ENCODE measurements at regions not wholly inside any gene's neighbourhood (a gene's known extent, or its start where the extent isn't known, plus 50 kb on each side); places are given as distances from the start of the nearest gene placed in this dataset.

- TF ChIP-seq, protein P1, sequence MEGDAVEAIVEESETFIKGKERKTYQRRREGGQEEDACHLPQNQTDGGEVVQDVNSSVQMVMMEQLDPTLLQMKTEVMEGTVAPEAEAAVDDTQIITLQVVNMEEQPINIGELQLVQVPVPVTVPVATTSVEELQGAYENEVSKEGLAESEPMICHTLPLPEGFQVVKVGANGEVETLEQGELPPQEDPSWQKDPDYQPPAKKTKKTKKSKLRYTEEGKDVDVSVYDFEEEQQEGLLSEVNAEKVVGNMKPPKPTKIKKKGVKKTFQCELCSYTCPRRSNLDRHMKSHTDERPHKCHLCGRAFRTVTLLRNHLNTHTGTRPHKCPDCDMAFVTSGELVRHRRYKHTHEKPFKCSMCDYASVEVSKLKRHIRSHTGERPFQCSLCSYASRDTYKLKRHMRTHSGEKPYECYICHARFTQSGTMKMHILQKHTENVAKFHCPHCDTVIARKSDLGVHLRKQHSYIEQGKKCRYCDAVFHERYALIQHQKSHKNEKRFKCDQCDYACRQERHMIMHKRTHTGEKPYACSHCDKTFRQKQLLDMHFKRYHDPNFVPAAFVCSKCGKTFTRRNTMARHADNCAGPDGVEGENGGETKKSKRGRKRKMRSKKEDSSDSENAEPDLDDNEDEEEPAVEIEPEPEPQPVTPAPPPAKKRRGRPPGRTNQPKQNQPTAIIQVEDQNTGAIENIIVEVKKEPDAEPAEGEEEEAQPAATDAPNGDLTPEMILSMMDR (IDR thresholded peaks at IDR 0.05), result peak; percentile 59
- TF ChIP-seq HOXB13 (CRISPR knock-in tag; IDR thresholded peaks at IDR 0.05; ENCODE audit: low read depth), result no peak
- no peak for TF ChIP-seq POLR2A (IDR thresholded peaks at IDR 0.05; ENCODE audit: low read length)
- TF ChIP-seq JUN (IDR thresholded peaks at IDR 0.05), result no peak
- TF ChIP-seq RAD21 (conservative IDR thresholded peaks at IDR 0.05 in 1 of 2, IDR thresholded peaks at IDR 0.05 in 1 of 2), result peak; percentile 59 to 62
- TF ChIP-seq MYC (IDR thresholded peaks at IDR 0.05; ENCODE audit: borderline replicate concordance, low read length), result no peak
These were observed 534.7 kb downstream of the CDH10 start for GRCh38 chr5:24110004-24110615.
